ENCODE measurements at regions not wholly inside any gene's neighbourhood (a gene's known extent, or its start where the extent isn't known, plus 50 kb on each side); places are given as distances from the start of the nearest gene placed in this dataset.

GRCh38 chr4:156578005-156578404, 393.6 kb downstream of the PDGFC start:
- H3K27ac ChIP-seq (ENCODE audit: low read depth, low read length), result no peak overlapping the region
- H3K4me3 ChIP-seq (replicated peaks in 1 of 2; ENCODE audit: low read depth in 1 of 2, low read length in 2 of 2), result no peak overlapping the region
- no peaks in the 10 kb centered on the region for H3K9me2 ChIP-seq (ENCODE audit: insufficient read depth)
- no peak for ATAC-seq
- H3K9me3 ChIP-seq (ENCODE audit: control insufficient read depth in 1 of 2, insufficient read depth in 1 of 2, low read depth in 1 of 2, low read length in 2 of 2), result no peaks in the 10 kb centered on the region
- DNase-seq (ENCODE audit: low read depth, low spot score), result no peak
- no TSS peak for BruUV-seq (replicated peaks)
- intact Hi-C loops (cut with micrococcal nuclease), result no loop called here
- H4K20me1 ChIP-seq (ENCODE audit: insufficient read depth), result no peaks in the 10 kb centered on the region
- H3K79me2 ChIP-seq (ENCODE audit: insufficient read depth, low read length), result no peaks in the 10 kb centered on the region
- no peak overlapping the region for H3K4me2 ChIP-seq (ENCODE audit: low read length)
- no peak overlapping the region for H2AFZ ChIP-seq (ENCODE audit: low read depth, low read length, poor library complexity, severe bottlenecking)
- no peaks in the 10 kb centered on the region for H3K4me1 ChIP-seq (ENCODE audit: control insufficient read depth in 1 of 2, insufficient read depth in 2 of 2, low read length in 2 of 2)
- CTCF ChIA-PET, result no interaction called here
- RAD21 ChIA-PET (ENCODE audit: low non-redundant PET in 1 of 2, low total read pairs in 2 of 2, uncharacterized antibody in 2 of 2, unreplicated experiment in 2 of 2), result no interaction called here
- H3K27me3 ChIP-seq (ENCODE audit: insufficient read depth, low read length), result no peaks in the 10 kb centered on the region
- no peaks in the 10 kb centered on the region for H3K36me3 ChIP-seq (ENCODE audit: control insufficient read depth in 1 of 2, insufficient read depth in 2 of 2, low read length in 2 of 2)
- TF ChIP-seq, protein P1, sequence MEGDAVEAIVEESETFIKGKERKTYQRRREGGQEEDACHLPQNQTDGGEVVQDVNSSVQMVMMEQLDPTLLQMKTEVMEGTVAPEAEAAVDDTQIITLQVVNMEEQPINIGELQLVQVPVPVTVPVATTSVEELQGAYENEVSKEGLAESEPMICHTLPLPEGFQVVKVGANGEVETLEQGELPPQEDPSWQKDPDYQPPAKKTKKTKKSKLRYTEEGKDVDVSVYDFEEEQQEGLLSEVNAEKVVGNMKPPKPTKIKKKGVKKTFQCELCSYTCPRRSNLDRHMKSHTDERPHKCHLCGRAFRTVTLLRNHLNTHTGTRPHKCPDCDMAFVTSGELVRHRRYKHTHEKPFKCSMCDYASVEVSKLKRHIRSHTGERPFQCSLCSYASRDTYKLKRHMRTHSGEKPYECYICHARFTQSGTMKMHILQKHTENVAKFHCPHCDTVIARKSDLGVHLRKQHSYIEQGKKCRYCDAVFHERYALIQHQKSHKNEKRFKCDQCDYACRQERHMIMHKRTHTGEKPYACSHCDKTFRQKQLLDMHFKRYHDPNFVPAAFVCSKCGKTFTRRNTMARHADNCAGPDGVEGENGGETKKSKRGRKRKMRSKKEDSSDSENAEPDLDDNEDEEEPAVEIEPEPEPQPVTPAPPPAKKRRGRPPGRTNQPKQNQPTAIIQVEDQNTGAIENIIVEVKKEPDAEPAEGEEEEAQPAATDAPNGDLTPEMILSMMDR (IDR thresholded peaks at IDR 0.05 in 2 of 3, conservative IDR thresholded peaks at IDR 0.05 in 1 of 3; ENCODE audit: borderline replicate concordance in 1 of 3, insufficient read depth in 1 of 3, low read depth in 2 of 3, low read length in 2 of 3), result no peak
- TF ChIP-seq ZFX (IDR thresholded peaks at IDR 0.05) (no peak), JUND (IDR thresholded peaks at IDR 0.05) (no peak), FOSL1 (IDR thresholded peaks at IDR 0.05; ENCODE audit: low read depth) (no peak), SIN3A (IDR thresholded peaks at IDR 0.05; ENCODE audit: low read depth) (no peak), EGR1 (IDR thresholded peaks at IDR 0.05; ENCODE audit: low read depth) (no peak), EZH2 (IDR thresholded peaks at IDR 0.05) (no peak), SP1 (IDR thresholded peaks at IDR 0.05; ENCODE audit: low read depth) (no peak)
- no peak overlapping the region for H3K9ac ChIP-seq (ENCODE audit: low read length)
- POLR2A ChIA-PET, result no interaction called here

GRCh38 chr4:156576946-156577345, 394.7 kb downstream of the PDGFC start:
- Histone ChIP-seq H4K20me1 (ENCODE audit: insufficient read depth) (no peaks in the 10 kb centered on the region), H3K27me3 (ENCODE audit: insufficient read depth, low read length) (no peaks in the 10 kb centered on the region), H3K9ac (ENCODE audit: low read length) (no peak overlapping the region), H3K9me2 (ENCODE audit: insufficient read depth) (no peaks in the 10 kb centered on the region), H3K27ac (ENCODE audit: low read depth, low read length) (no peak overlapping the region), H3K36me3 (ENCODE audit: control insufficient read depth in 1 of 2, insufficient read depth in 2 of 2, low read length in 2 of 2) (no peaks in the 10 kb centered on the region), H3K79me2 (ENCODE audit: insufficient read depth, low read length) (no peaks in the 10 kb centered on the region), H3K4me2 (ENCODE audit: low read length) (no peak overlapping the region), H2AFZ (ENCODE audit: low read depth, low read length, poor library complexity, severe bottlenecking) (no peak overlapping the region), H3K4me1 (ENCODE audit: control insufficient read depth in 1 of 2, insufficient read depth in 2 of 2, low read length in 2 of 2) (no peaks in the 10 kb centered on the region), H3K4me3 (replicated peaks in 1 of 2; ENCODE audit: low read depth in 1 of 2, low read length in 2 of 2) (no peak overlapping the region), H3K9me3 (ENCODE audit: control insufficient read depth in 1 of 2, insufficient read depth in 1 of 2, low read depth in 1 of 2, low read length in 2 of 2) (no peaks in the 10 kb centered on the region)
- ATAC-seq, result no peak
- ChIA-PET RAD21 (ENCODE audit: low non-redundant PET in 1 of 2, low total read pairs in 2 of 2, uncharacterized antibody in 2 of 2, unreplicated experiment in 2 of 2) (no interaction called here), POLR2A (no interaction called here), CTCF (no interaction called here)
- no TSS peak for BruUV-seq (replicated peaks)
- no peak for DNase-seq (ENCODE audit: low read depth, low spot score)
- intact Hi-C loops (cut with micrococcal nuclease), result no loop called here
- TF ChIP-seq, protein P1 (IDR thresholded peaks at IDR 0.05 in 2 of 3, conservative IDR thresholded peaks at IDR 0.05 in 1 of 3; ENCODE audit: borderline replicate concordance in 1 of 3, insufficient read depth in 1 of 3, low read depth in 2 of 3, low read length in 2 of 3), result no peak
- TF ChIP-seq REST (IDR thresholded peaks at IDR 0.05; ENCODE audit: low read depth) (no peak), MAX (IDR thresholded peaks at IDR 0.05) (no peak)
- TF ChIP-seq, protein P2, sequence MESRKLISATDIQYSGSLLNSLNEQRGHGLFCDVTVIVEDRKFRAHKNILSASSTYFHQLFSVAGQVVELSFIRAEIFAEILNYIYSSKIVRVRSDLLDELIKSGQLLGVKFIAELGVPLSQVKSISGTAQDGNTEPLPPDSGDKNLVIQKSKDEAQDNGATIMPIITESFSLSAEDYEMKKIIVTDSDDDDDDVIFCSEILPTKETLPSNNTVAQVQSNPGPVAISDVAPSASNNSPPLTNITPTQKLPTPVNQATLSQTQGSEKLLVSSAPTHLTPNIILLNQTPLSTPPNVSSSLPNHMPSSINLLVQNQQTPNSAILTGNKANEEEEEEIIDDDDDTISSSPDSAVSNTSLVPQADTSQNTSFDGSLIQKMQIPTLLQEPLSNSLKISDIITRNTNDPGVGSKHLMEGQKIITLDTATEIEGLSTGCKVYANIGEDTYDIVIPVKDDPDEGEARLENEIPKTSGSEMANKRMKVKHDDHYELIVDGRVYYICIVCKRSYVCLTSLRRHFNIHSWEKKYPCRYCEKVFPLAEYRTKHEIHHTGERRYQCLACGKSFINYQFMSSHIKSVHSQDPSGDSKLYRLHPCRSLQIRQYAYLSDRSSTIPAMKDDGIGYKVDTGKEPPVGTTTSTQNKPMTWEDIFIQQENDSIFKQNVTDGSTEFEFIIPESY (IDR thresholded peaks at IDR 0.05; ENCODE audit: extremely low read depth, insufficient replicate concordance, low read length), result no peak

Data from HCT116 (cell line).